ENCODE measurements at regions not wholly inside any gene's neighbourhood (a gene's known extent, or its start where the extent isn't known, plus 50 kb on each side); places are given as distances from the start of the nearest gene placed in this dataset.

GRCh38 chr13:24610956-24611355, 69.3 kb upstream of the ATP12A start:
- H2BK5ac ChIP-seq (ENCODE audit: low read length), result no peak overlapping the region
- H3K27ac ChIP-seq (replicated peaks; ENCODE audit: low read length), result no peak overlapping the region
- no peak overlapping the region for H3K14ac ChIP-seq (ENCODE audit: low read length)
- H2AFZ ChIP-seq (ENCODE audit: low read length), result no peak overlapping the region
- no peak overlapping the region for H2BK12ac ChIP-seq (ENCODE audit: low read length)
- DNase-seq (ENCODE audit: low spot score), result no peak
- H3K27me3 ChIP-seq (ENCODE audit: control insufficient read depth in 3 of 3, insufficient read depth in 3 of 3, low read depth in 1 of 3, low read length in 3 of 3), result no peaks in the 10 kb centered on the region
- H3K4me1 ChIP-seq (ENCODE audit: control insufficient read depth in 2 of 2, insufficient read depth in 1 of 2, low read depth in 1 of 2, low read length in 2 of 2), result peaks cover 0 to 11% of the 10 kb centered on the region in 2 donors
- no peak overlapping the region for H3K9ac ChIP-seq (ENCODE audit: low read depth, low read length, poor library complexity)
- no peak overlapping the region for H3K4ac ChIP-seq (ENCODE audit: low read length)
- no peak overlapping the region for H3K18ac ChIP-seq (ENCODE audit: low read length)
- no peak overlapping the region for H3K23ac ChIP-seq (ENCODE audit: low read depth, low read length, poor library complexity)
- no peak overlapping the region for H3K4me2 ChIP-seq (ENCODE audit: insufficient read depth, low read length, poor library complexity, severe bottlenecking)
- no peak overlapping the region for H4K91ac ChIP-seq (ENCODE audit: low read depth, low read length, poor library complexity)
- WGBS, 2 donors (ENCODE audit: extremely low coverage in 2 of 2, insufficient read length in 2 of 2, insufficient replicate concordance in 1 of 2), result no CpG with 5 or more reads among the region's 3 CpGs
- H3K9me3 ChIP-seq (replicated peaks in 1 of 2; ENCODE audit: control insufficient read depth in 2 of 2, insufficient read depth in 1 of 2, low read depth in 1 of 2, low read length in 2 of 2), result no peaks in the 10 kb centered on the region
- no peak overlapping the region for H4K8ac ChIP-seq (ENCODE audit: low read depth, low read length)
- no peak overlapping the region for H2BK120ac ChIP-seq (ENCODE audit: low read depth, low read length)
- H2BK15ac ChIP-seq (ENCODE audit: low read length), result no peak overlapping the region
- no peaks in the 10 kb centered on the region for H3K36me3 ChIP-seq (replicated peaks in 1 of 2; ENCODE audit: control insufficient read depth in 2 of 2, insufficient read depth in 2 of 2, low read length in 2 of 2)
- no peak overlapping the region for H2AK5ac ChIP-seq (ENCODE audit: low read depth, low read length)
- no peak overlapping the region for H3K4me3 ChIP-seq (ENCODE audit: low read length in 2 of 2)
- H3K79me1 ChIP-seq (ENCODE audit: low read depth, low read length), result no peaks in the 10 kb centered on the region

- Histone ChIP-seq H4K8ac (ENCODE audit: low read depth, low read length) (no peak overlapping the region), H2BK5ac (ENCODE audit: low read length) (no peak overlapping the region), H3K27me3 (ENCODE audit: control insufficient read depth in 3 of 3, insufficient read depth in 3 of 3, low read depth in 1 of 3, low read length in 3 of 3) (no peaks in the 10 kb centered on the region), H4K91ac (ENCODE audit: low read depth, low read length, poor library complexity) (no peak overlapping the region), H2AFZ (ENCODE audit: low read length) (no peak overlapping the region), H3K14ac (ENCODE audit: low read length) (no peak overlapping the region), H3K4me1 (ENCODE audit: control insufficient read depth in 2 of 2, insufficient read depth in 1 of 2, low read depth in 1 of 2, low read length in 2 of 2) (peaks cover 0 to 11% of the 10 kb centered on the region in 2 donors), H3K27ac (replicated peaks; ENCODE audit: low read length) (no peak overlapping the region), H2BK15ac (ENCODE audit: low read length) (no peak overlapping the region), H2BK120ac (ENCODE audit: low read depth, low read length) (no peak overlapping the region), H3K23ac (ENCODE audit: low read depth, low read length, poor library complexity) (no peak overlapping the region), H2AK5ac (ENCODE audit: low read depth, low read length) (peak overlapping the region; percentile 82), H3K9ac (ENCODE audit: low read depth, low read length, poor library complexity) (no peak overlapping the region), H3K4me3 (ENCODE audit: low read length in 2 of 2) (no peak overlapping the region), H3K79me1 (ENCODE audit: low read depth, low read length) (no peaks in the 10 kb centered on the region), H3K36me3 (replicated peaks in 1 of 2; ENCODE audit: control insufficient read depth in 2 of 2, insufficient read depth in 2 of 2, low read length in 2 of 2) (no peaks in the 10 kb centered on the region), H3K18ac (ENCODE audit: low read length) (no peak overlapping the region), H2BK12ac (ENCODE audit: low read length) (no peak overlapping the region), H3K4me2 (ENCODE audit: insufficient read depth, low read length, poor library complexity, severe bottlenecking) (no peak overlapping the region), H3K4ac (ENCODE audit: low read length) (no peak overlapping the region), H3K9me3 (replicated peaks in 1 of 2; ENCODE audit: control insufficient read depth in 2 of 2, insufficient read depth in 1 of 2, low read depth in 1 of 2, low read length in 2 of 2) (no peaks in the 10 kb centered on the region)
- WGBS, 2 donors (ENCODE audit: extremely low coverage in 2 of 2, insufficient read length in 2 of 2, insufficient replicate concordance in 1 of 2), result no CpG with 5 or more reads among the region's 9 CpGs
- no peak for DNase-seq (ENCODE audit: low spot score)
Measured at GRCh38 chr13:24612726-24613125, 67.5 kb upstream of the ATP12A start.

GRCh38 chr13:24613128-24613527, 67.1 kb upstream of the ATP12A start:
- no CpG with 5 or more reads among the region's 3 CpGs for whole genome bisulfite sequencing, 2 donors (ENCODE audit: extremely low coverage in 2 of 2, insufficient read length in 2 of 2, insufficient replicate concordance in 1 of 2)
- peaks cover 0 to 12% of the 10 kb centered on the region in 2 donors for H3K4me1 ChIP-seq (ENCODE audit: control insufficient read depth in 2 of 2, insufficient read depth in 1 of 2, low read depth in 1 of 2, low read length in 2 of 2)

GRCh38 chr13:24613755-24614154, 66.5 kb upstream of the ATP12A start:
- Histone ChIP-seq H3K36me3 (replicated peaks in 1 of 2; ENCODE audit: control insufficient read depth in 2 of 2, insufficient read depth in 2 of 2, low read length in 2 of 2) (no peaks in the 10 kb centered on the region), H3K23ac (ENCODE audit: low read depth, low read length, poor library complexity) (peak overlapping the region; percentile 40), H3K27ac (replicated peaks; ENCODE audit: low read length) (no peak overlapping the region), H2BK5ac (ENCODE audit: low read length) (no peak overlapping the region), H3K27me3 (ENCODE audit: control insufficient read depth in 3 of 3, insufficient read depth in 3 of 3, low read depth in 1 of 3, low read length in 3 of 3) (no peaks in the 10 kb centered on the region), H4K8ac (ENCODE audit: low read depth, low read length) (peak overlapping the region; percentile 78), H2BK120ac (ENCODE audit: low read depth, low read length) (no peak overlapping the region), H3K4me3 (ENCODE audit: low read length in 2 of 2) (peak overlapping the region in 1 of 2 donors; percentile 16), H3K4me1 (ENCODE audit: control insufficient read depth in 2 of 2, insufficient read depth in 1 of 2, low read depth in 1 of 2, low read length in 2 of 2) (peaks cover 0 to 12% of the 10 kb centered on the region in 2 donors), H2AK5ac (ENCODE audit: low read depth, low read length) (peak overlapping the region; percentile 79), H4K91ac (ENCODE audit: low read depth, low read length, poor library complexity) (no peak overlapping the region), H3K18ac (ENCODE audit: low read length) (peak overlapping the region; percentile 3), H3K79me1 (ENCODE audit: low read depth, low read length) (no peaks in the 10 kb centered on the region), H3K9ac (ENCODE audit: low read depth, low read length, poor library complexity) (peak overlapping the region; percentile 47), H2AFZ (ENCODE audit: low read length) (no peak overlapping the region), H3K14ac (ENCODE audit: low read length) (peak overlapping the region; percentile 42), H3K9me3 (replicated peaks in 1 of 2; ENCODE audit: control insufficient read depth in 2 of 2, insufficient read depth in 1 of 2, low read depth in 1 of 2, low read length in 2 of 2) (no peaks in the 10 kb centered on the region), H3K4me2 (ENCODE audit: insufficient read depth, low read length, poor library complexity, severe bottlenecking) (no peak overlapping the region), H2BK12ac (ENCODE audit: low read length) (no peak overlapping the region), H3K4ac (ENCODE audit: low read length) (no peak overlapping the region), H2BK15ac (ENCODE audit: low read length) (no peak overlapping the region)
- DNase-seq (ENCODE audit: low spot score), result no peak
- no CpG with 5 or more reads among the region's 11 CpGs for WGBS, 2 donors (ENCODE audit: extremely low coverage in 2 of 2, insufficient read length in 2 of 2, insufficient replicate concordance in 1 of 2)

More at GRCh38 chr13:24613128-24613527, 67.1 kb upstream of the ATP12A start:
- Histone ChIP-seq H3K27ac (replicated peaks; ENCODE audit: low read length) (no peak overlapping the region), H3K14ac (ENCODE audit: low read length) (no peak overlapping the region), H2BK120ac (ENCODE audit: low read depth, low read length) (no peak overlapping the region), H2BK12ac (ENCODE audit: low read length) (no peak overlapping the region), H3K9me3 (replicated peaks in 1 of 2; ENCODE audit: control insufficient read depth in 2 of 2, insufficient read depth in 1 of 2, low read depth in 1 of 2, low read length in 2 of 2) (no peaks in the 10 kb centered on the region), H4K91ac (ENCODE audit: low read depth, low read length, poor library complexity) (no peak overlapping the region), H3K18ac (ENCODE audit: low read length) (peak overlapping the region; percentile 23), H3K9ac (ENCODE audit: low read depth, low read length, poor library complexity) (no peak overlapping the region), H2BK5ac (ENCODE audit: low read length) (no peak overlapping the region), H3K36me3 (replicated peaks in 1 of 2; ENCODE audit: control insufficient read depth in 2 of 2, insufficient read depth in 2 of 2, low read length in 2 of 2) (no peaks in the 10 kb centered on the region), H2AK5ac (ENCODE audit: low read depth, low read length) (no peak overlapping the region), H3K4me2 (ENCODE audit: insufficient read depth, low read length, poor library complexity, severe bottlenecking) (no peak overlapping the region), H3K4ac (ENCODE audit: low read length) (no peak overlapping the region), H4K8ac (ENCODE audit: low read depth, low read length) (no peak overlapping the region), H3K4me3 (ENCODE audit: low read length in 2 of 2) (no peak overlapping the region), H3K23ac (ENCODE audit: low read depth, low read length, poor library complexity) (no peak overlapping the region), H2AFZ (ENCODE audit: low read length) (no peak overlapping the region), H3K27me3 (ENCODE audit: control insufficient read depth in 3 of 3, insufficient read depth in 3 of 3, low read depth in 1 of 3, low read length in 3 of 3) (no peaks in the 10 kb centered on the region), H3K79me1 (ENCODE audit: low read depth, low read length) (no peaks in the 10 kb centered on the region), H2BK15ac (ENCODE audit: low read length) (no peak overlapping the region)
- no peak for DNase-seq (ENCODE audit: low spot score)
